Stimulated activated naive CD8-positive, alpha-beta T cell treated with anti-CD3 and anti-CD28 coated beads, Interleukin-15, Interleukin-2, amounts not matched to agents 100 ng/mL and 50 ng/mL, for 24 hours (primary cell): ENCODE measurements at regions not wholly inside any gene's neighbourhood (a gene's known extent, or its start where the extent isn't known, plus 50 kb on each side); places are given as distances from the start of the nearest gene placed in this dataset.

ENCODE experiments used
- H3K27ac Mint-ChIP-seq: one replicate; pipeline ENCODE4 v1.8.0; 2021; ENCODE audit warnings: mild to moderate bottlenecking, mixed read lengths
- H3K27me3 Mint-ChIP-seq: one replicate; pipeline ENCODE4 v1.8.0; 2021; ENCODE audit warnings: mixed read lengths
- H3K36me3 Mint-ChIP-seq: one replicate; pipeline ENCODE4 v1.8.0; 2021; ENCODE audit warnings: low read depth, mixed read lengths
- H3K4me1 Mint-ChIP-seq: one replicate; pipeline ENCODE4 v1.8.0; 2021; ENCODE audit warnings: low read depth, mixed read lengths
- H3K4me3 Mint-ChIP-seq: one replicate; pipeline ENCODE4 v1.8.0; 2021; ENCODE audit warnings: mild to moderate bottlenecking, mixed read lengths
- H3K9me3 Mint-ChIP-seq: one replicate; pipeline ENCODE4 v1.8.0; 2021; ENCODE audit warnings: mixed read lengths

GRCh38 chr10:130519791-130520190 lies 383.6 kb downstream of the GLRX3 start:
- Mint-ChIP-seq H3K4me1 (no peaks in the 10 kb centered on the region), H3K4me3 (no peak overlapping the region), H3K27me3 (no peaks in the 10 kb centered on the region), H3K9me3 (peaks cover 7% of the 10 kb centered on the region), H3K27ac (no peak overlapping the region), H3K36me3 (no peaks in the 10 kb centered on the region)

- no peaks in the 10 kb centered on the region for H3K36me3 Mint-ChIP-seq
- H3K4me3 Mint-ChIP-seq: no peak overlapping the region
- no peaks in the 10 kb centered on the region for H3K4me1 Mint-ChIP-seq
- H3K9me3 Mint-ChIP-seq: peaks cover 11% of the 10 kb centered on the region
- H3K27ac Mint-ChIP-seq: no peak overlapping the region
- H3K27me3 Mint-ChIP-seq: no peaks in the 10 kb centered on the region
These were observed 395.1 kb downstream of the GLRX3 start for GRCh38 chr10:130531312-130531711.

- Mint-ChIP-seq H3K36me3 (no peaks in the 10 kb centered on the region), H3K4me3 (no peak overlapping the region), H3K9me3 (peaks cover 11% of the 10 kb centered on the region), H3K4me1 (no peaks in the 10 kb centered on the region), H3K27ac (no peak overlapping the region), H3K27me3 (peaks cover 7% of the 10 kb centered on the region)
These were observed 404.9 kb downstream of the GLRX3 start for GRCh38 chr10:130541090-130541489.

GRCh38 chr10:130542761-130543160 lies 406.6 kb downstream of the GLRX3 start:
- Mint-ChIP-seq H3K9me3 (no peaks in the 10 kb centered on the region), H3K27ac (no peak overlapping the region), H3K4me1 (no peaks in the 10 kb centered on the region), H3K4me3 (no peak overlapping the region), H3K27me3 (peaks cover 7% of the 10 kb centered on the region), H3K36me3 (no peaks in the 10 kb centered on the region)

GRCh38 chr10:130543794-130544193 lies 407.6 kb downstream of the GLRX3 start:
- Mint-ChIP-seq H3K4me3 (no peak overlapping the region), H3K27me3 (peaks cover 7% of the 10 kb centered on the region), H3K27ac (no peak overlapping the region), H3K9me3 (no peaks in the 10 kb centered on the region), H3K4me1 (no peaks in the 10 kb centered on the region), H3K36me3 (no peaks in the 10 kb centered on the region)

- Mint-ChIP-seq H3K4me3 (no peak overlapping the region), H3K36me3 (no peaks in the 10 kb centered on the region), H3K4me1 (no peaks in the 10 kb centered on the region), H3K27ac (no peak overlapping the region), H3K27me3 (peaks cover 7% of the 10 kb centered on the region), H3K9me3 (no peaks in the 10 kb centered on the region)
These were observed 408.9 kb downstream of the GLRX3 start for GRCh38 chr10:130545122-130545521.

- Mint-ChIP-seq H3K36me3 (no peaks in the 10 kb centered on the region), H3K9me3 (no peaks in the 10 kb centered on the region), H3K27me3 (peaks cover 7% of the 10 kb centered on the region), H3K27ac (no peak overlapping the region), H3K4me3 (no peak overlapping the region), H3K4me1 (no peaks in the 10 kb centered on the region)
These were observed 409.5 kb downstream of the GLRX3 start for GRCh38 chr10:130545697-130546096.

- Mint-ChIP-seq H3K36me3 (no peaks in the 10 kb centered on the region), H3K27me3 (peaks cover 7% of the 10 kb centered on the region), H3K9me3 (no peaks in the 10 kb centered on the region), H3K4me3 (no peak overlapping the region), H3K4me1 (no peaks in the 10 kb centered on the region), H3K27ac (no peak overlapping the region)
These were observed 410.6 kb downstream of the GLRX3 start for GRCh38 chr10:130546841-130547240.

- H3K9me3 Mint-ChIP-seq: no peaks in the 10 kb centered on the region
- H3K27ac Mint-ChIP-seq: no peak overlapping the region
- no peaks in the 10 kb centered on the region for H3K4me1 Mint-ChIP-seq
- no peaks in the 10 kb centered on the region for H3K36me3 Mint-ChIP-seq
- no peak overlapping the region for H3K4me3 Mint-ChIP-seq
- peaks cover 7% of the 10 kb centered on the region for H3K27me3 Mint-ChIP-seq
These were observed 411.2 kb downstream of the GLRX3 start for GRCh38 chr10:130547368-130547767.

- Mint-ChIP-seq H3K27me3 (no peaks in the 10 kb centered on the region), H3K27ac (no peak overlapping the region), H3K4me3 (no peak overlapping the region), H3K36me3 (no peaks in the 10 kb centered on the region), H3K9me3 (no peaks in the 10 kb centered on the region), H3K4me1 (no peaks in the 10 kb centered on the region)
These were observed 414.9 kb downstream of the GLRX3 start for GRCh38 chr10:130550952-130551674.

GRCh38 chr10:130551676-130552075 lies 415.5 kb downstream of the GLRX3 start:
- H3K4me1 Mint-ChIP-seq: no peaks in the 10 kb centered on the region
- H3K36me3 Mint-ChIP-seq: no peaks in the 10 kb centered on the region
- no peak overlapping the region for H3K27ac Mint-ChIP-seq

GRCh38 chr10:130553826-130554225 lies 417.6 kb downstream of the GLRX3 start:
- no peaks in the 10 kb centered on the region for H3K27me3 Mint-ChIP-seq

More at GRCh38 chr10:130551676-130552075, 415.5 kb downstream of the GLRX3 start:
- no peaks in the 10 kb centered on the region for H3K27me3 Mint-ChIP-seq
- H3K4me3 Mint-ChIP-seq: no peak overlapping the region
- H3K9me3 Mint-ChIP-seq: no peaks in the 10 kb centered on the region

GRCh38 chr10:130554701-130555410 lies 418.7 kb downstream of the GLRX3 start:
- H3K4me3 Mint-ChIP-seq: no peak overlapping the region
- no peak overlapping the region for H3K27ac Mint-ChIP-seq
- H3K36me3 Mint-ChIP-seq: no peaks in the 10 kb centered on the region
- H3K9me3 Mint-ChIP-seq: no peaks in the 10 kb centered on the region
- H3K27me3 Mint-ChIP-seq: no peaks in the 10 kb centered on the region
- no peaks in the 10 kb centered on the region for H3K4me1 Mint-ChIP-seq

More at GRCh38 chr10:130553826-130554225, 417.6 kb downstream of the GLRX3 start:
- Mint-ChIP-seq H3K27ac (no peak overlapping the region), H3K4me3 (no peak overlapping the region), H3K36me3 (no peaks in the 10 kb centered on the region), H3K4me1 (no peaks in the 10 kb centered on the region), H3K9me3 (no peaks in the 10 kb centered on the region)

- no peaks in the 10 kb centered on the region for H3K9me3 Mint-ChIP-seq
These were observed 419.2 kb downstream of the GLRX3 start for GRCh38 chr10:130555411-130555750.

GRCh38 chr10:130557181-130557845 lies 421.1 kb downstream of the GLRX3 start:
- Mint-ChIP-seq H3K36me3 (no peaks in the 10 kb centered on the region), H3K27ac (no peak overlapping the region), H3K4me1 (no peaks in the 10 kb centered on the region)

More at GRCh38 chr10:130555411-130555750, 419.2 kb downstream of the GLRX3 start:
- no peak overlapping the region for H3K4me3 Mint-ChIP-seq
- no peaks in the 10 kb centered on the region for H3K36me3 Mint-ChIP-seq
- H3K4me1 Mint-ChIP-seq: no peaks in the 10 kb centered on the region
- no peak overlapping the region for H3K27ac Mint-ChIP-seq
- H3K27me3 Mint-ChIP-seq: no peaks in the 10 kb centered on the region

More at GRCh38 chr10:130557181-130557845, 421.1 kb downstream of the GLRX3 start:
- H3K4me3 Mint-ChIP-seq: no peak overlapping the region
- H3K9me3 Mint-ChIP-seq: no peaks in the 10 kb centered on the region
- no peaks in the 10 kb centered on the region for H3K27me3 Mint-ChIP-seq
